EH (cell line): ENCODE measurements at regions not wholly inside any gene's neighbourhood (a gene's known extent, or its start where the extent isn't known, plus 50 kb on each side); places are given as distances from the start of the nearest gene placed in this dataset.
A peak's percentile ranks its signal among the peaks of the same experiment; 100 is the strongest.

Experiments
- DNase-seq: peaks from one replicate; pipeline ENCODE4 v3.0.0-alpha.2; 2015; ENCODE audit warnings: low read depth

DNA sequence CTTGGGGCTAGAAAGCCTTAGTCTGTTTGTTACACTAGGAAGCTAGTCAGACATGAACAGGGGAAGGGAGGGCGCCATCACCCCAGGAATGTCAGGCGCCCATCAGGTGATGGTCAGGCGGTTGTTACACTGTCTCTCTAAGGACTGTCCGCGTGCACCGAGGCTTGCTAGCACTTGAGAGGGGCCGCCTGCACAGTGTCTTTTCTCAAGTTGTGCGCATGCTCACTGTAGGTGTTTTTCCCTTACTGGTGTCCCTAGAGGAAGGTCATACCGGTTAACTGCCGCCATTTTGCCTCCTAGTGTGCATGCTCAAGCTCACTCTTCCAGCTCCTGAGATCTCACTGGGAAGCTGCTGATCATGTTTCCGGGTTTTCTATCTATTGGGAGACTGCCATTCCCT, 855.0 kb upstream of the TMEM132C start:
- DNase-seq, result no peak

DNA sequence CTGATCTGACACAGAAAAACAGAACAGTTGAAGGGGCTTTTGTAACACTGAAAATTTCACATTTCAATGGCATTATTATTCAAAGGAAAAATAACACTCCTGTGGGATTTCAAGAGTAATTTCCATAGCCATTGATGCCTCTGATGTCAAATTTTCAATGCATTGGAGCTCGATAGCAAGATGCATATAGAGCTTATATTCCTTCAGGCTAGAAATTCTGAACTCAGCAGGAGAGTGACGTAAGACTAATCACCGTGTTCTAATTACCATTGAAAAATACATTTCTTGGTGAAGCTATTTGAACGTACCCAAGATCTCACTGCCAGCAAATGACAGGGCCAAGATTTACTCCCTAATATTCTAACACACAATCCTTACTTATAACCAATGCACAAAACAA, 854.1 kb upstream of the TMEM132C start:
- DNase-seq, result no peak

DNA sequence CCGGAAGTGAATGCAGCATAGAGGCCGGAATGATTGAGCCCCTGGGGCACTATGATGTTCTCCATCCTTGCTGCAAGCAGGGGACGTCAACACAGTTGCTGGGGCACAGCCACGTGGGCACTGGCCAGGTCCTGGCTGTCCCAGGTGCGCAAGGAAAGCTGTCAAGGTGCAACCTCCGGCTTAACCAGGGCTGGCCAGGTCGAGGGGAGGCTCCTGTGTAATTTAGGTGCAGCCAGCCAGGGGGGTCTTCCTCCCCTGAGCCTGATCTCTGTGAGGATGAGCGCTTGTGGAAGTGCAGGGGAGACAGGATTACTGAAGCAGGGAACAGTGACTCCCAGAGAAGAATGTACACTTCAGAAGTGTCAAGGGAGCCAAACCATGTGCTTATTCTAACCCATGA, 852.8 kb upstream of the TMEM132C start:
- no peak for DNase-seq

DNA sequence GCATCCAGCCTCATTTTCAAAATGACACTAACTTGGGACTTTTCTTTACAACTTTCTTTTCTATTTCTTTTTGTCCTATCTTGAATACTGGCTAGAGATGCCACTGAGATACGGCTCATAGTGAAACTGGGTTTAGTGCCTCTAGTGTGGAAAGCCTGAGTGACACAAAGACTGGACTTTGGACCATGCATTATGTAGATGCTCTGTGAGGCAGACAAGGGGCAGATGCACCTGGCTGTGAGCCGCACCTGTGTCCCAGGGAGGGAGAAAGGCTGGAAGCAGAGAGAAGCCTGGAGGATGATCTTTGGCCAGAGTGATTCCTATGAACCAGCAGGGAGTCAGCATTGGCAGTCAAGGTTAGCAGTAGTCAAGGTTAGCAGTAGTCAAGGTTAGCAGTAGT, 852.3 kb upstream of the TMEM132C start:
- DNase-seq, result no peak

DNA sequence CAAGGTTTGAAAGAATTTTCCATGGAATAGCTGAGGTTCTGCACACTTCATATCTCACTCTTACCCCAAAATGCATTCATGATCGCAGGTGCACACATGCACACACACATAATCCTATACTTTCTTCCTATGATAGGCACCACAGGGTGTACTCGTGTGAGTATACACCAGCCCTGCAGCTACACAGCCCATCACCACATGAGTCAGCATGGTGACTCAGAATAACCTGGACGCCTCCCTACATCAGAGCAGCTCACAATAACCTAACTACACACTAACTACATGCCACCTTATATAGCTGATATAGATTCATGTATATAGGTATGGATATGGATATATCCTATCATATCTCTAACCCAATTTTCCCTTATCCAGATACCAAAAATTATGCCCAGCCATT, 850.2 kb upstream of the TMEM132C start:
- DNase-seq, result peak; percentile 38

DNA sequence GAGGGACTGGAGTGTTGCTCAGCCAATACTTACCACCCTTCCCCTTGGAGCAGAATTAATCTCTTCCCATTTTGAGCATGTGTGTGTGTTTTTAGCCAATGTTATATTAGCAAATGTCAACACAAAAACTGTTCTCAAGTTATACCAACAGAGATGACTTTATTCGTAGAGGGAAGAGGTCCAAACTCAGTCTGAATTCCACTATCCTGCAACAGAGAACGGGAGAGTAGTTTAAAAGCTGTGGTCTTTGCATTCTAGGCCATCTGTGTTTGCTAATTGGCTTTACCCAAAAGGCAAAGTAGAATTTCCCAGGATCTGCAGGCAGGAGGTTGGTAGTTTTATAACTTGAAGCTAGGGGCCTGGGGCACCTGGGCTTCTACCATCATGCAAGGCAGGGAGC, 847.9 kb upstream of the TMEM132C start:
- no peak for DNase-seq

DNA sequence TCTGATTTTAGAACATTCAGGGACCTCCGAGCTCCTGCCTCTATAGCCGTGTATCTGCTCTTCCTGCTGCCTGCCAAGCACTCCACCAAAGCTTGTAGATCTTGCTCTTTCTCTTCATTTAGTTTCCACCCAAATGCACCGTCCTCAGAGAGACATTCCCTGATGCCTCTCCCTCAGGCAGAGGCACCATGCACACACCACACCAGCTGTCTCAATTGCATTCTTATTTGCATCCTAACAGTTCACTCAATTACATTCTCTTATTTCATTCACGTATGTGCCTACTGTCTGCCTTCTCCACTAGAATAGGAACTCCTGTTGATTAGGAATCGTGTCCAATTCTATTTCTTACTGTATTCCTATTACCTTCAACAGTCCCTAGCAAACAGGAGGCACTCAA, 845.4 kb upstream of the TMEM132C start:
- DNase-seq, result no peak

DNA sequence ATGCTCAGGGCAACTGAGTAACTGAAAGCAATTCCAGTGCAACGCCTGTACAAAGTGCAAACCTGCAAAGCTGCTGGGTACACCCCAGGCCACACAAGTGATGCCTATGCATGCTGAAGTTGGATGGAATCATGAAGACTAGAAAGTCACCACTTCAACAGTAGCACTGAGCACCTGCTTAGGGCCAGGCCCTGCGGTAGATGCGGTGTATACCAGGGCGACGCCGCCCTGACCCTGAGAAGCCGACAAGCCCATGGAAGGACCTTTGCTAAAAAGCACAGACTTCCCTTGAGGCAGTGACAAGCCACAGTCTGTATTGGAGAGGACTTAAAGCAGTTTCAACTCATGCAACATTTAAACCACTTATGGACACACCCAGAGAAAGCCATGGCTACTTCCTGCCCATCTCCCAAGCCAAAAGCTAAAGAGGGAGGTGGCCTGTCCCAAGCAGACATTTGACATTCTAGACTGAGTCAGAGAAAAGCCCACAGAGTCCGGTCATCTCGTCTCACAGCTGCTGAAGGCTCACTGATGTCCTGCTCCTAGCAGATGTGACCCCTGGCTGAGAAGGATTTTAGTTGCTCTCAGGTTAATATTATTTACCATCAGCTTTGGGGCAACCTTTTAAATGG, 843.9 kb upstream of the TMEM132C start:
- no peak for DNase-seq

DNA sequence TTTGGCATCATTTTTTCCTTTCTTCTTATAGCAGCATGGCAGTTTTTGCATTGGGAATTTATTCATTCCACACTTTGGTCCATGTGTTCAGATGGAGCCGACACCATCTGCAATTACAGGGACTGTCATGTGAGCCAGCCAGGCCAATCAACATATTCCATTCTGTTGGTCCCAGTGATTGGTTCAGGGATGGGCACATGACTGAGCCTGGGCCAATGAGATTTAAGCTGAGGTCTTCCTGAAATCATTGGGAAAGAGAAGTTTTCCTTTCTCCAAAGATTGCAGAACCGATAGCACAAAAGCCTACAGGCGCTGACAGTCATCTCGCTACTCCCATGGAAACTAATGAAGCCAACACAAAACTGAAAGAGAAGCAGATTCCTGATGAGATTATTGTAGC, 841.5 kb upstream of the TMEM132C start:
- DNase-seq, result no peak

DNA sequence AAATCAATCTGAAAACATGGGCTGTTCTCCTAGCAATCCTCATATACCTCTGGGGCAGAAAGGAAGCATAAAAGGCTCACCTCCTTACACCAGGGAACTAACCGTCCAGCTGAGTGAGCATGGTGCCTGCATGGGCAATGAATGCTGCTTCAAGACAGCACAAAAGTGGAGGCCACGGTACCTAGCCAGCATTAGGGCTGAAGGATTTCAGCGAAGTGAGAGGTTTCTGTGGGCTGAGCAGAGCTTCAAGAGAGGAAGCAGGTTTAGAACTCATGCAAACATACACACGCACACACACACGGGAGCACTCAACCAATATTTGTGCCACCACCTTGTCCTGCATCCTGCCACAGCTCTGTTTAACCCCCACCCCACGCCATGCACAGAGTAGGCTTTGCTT, 838.5 kb upstream of the TMEM132C start:
- DNase-seq, result no peak

DNA sequence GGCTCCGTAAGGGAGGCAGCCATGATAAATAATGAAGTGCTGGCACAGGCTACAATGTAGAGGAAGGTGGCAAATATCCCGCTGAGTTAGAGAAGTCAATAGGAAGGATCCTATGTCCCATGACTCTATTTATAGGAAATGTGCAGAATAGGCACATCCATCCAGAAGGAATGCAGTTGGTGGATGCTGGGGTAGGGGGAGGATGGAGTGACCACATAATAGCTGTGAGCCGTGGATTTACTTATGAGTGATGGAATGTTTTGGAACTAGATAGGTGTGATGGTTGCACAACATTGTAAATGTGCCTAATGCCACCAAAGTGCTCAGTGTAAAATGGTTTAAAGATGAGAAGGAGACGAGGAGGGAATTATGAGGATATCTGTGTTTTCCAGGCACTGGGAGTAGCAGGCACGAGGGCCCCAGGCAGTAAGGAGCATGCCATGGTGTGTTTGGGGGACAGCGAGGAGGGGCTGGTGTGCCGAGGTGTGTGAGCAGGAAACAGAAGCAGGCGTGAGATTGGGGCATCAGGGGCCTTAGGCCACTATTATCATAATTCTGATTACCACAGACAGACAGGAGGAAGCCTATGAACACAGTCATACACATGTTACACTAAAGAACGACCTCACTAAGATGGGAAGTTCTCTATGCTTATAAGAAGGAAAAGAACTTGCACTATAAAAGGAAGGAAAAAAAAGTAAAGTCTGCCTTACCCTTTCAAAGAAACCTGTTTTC, 837.3 kb upstream of the TMEM132C start:
- DNase-seq, result peak; percentile 30

DNA sequence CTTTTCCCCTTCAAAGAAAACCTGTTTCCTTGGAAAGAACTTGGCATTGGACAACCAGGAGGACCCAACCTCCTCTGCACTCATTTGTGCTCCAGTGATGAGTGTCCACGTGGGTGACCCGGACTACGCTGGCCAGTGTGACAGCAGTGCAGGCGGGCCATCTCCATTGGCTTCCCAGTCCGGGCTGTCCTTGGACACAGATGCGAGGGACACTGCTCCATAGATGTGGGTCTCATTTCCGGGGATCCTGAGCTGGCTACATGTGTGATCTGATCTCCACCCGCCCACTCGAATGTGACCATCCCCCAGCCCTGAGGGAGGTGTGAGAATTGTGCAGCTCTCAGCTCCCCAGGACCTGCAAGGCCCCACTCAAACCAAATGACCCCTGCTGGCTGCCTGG, 836.6 kb upstream of the TMEM132C start:
- DNase-seq, result no peak

DNA sequence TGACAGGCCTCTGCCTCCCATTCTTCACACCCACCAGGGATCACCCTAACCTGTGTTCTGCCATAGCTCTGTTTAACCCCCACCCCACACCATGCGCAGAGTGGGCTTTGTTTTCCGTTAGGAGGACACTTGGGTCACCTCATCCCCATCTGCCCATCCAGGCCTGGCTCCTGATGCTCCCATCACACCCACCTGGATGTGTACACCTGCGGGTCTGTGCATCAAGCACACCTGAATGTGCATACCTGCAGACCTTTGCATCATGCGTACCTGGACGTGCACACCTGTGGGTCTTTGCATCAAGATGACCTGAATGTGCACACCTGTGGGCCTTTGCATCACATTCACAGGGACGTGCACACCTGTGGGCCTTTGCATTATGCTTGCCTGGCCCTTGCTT, 835.8 kb upstream of the TMEM132C start:
- no peak for DNase-seq

DNA sequence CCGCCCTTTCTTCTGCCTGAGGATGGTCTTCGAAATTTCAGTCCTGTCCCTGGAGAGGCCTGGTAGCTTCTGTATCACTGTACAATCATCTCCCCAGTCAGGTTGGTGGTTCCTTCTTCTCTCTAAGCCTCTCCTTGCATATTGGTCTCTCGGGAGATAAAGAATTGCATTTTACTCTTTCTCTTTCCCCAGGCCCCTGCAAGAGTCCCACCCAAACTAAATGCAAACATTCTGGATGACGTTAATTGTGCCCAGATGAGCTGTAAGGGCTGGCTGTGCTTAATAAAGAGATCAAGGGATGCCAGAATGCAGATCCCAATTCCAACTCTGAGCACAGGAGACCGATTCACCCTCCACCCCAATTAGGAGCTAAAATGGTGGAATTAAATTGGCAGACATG, 835.4 kb upstream of the TMEM132C start:
- no peak for DNase-seq

DNA sequence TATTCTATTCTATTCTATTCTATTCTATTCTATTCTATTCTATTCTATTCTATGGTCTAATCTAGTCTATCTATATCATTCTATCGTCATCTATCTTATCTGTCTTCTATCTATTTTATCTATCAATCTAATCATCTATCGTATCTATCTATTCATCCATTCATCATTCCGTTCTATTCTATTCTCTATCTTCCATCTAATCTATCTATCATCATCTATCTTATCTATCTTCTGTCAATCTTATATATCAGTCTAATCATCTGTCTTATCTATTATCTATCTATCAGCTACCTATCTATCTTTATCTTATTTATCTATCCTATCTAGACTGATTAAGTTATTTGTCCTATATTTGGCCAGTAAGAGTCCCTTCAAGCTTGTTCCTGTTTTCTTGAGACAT, 831.5 kb upstream of the TMEM132C start:
- DNase-seq, result no peak

DNA sequence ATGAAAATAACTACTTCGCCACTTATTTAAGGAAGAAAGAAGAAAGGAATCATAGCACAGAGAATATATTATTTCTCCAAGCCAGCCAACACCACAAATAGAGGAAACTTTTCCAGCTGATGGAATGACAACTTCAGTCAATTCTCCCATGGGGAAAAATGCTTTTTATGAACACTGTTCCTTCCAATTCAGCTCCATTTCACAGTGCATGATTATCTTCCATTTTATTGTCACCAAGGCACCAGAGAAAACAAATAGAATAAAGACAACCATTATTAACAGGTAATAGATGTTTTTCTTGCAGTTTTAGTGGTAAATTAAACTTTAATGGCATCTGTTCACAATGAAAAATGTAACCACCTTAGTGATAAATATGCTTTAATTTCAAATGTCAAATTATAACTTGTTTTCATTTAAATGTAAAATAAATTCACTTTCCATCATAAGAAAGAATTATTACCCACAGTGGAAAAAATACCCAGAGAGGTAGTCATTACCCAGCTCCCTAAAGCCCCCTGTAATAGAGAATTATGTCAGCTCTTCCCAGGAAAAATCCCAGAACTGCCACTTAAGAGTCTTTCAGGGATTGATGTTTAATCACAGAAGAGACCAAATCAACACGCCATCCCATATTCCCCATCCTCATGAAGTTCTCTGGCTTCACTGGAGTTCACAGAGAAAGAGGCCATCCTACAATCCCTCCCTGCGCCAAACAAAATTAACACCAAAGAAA, 828.3 kb upstream of the TMEM132C start:
- no peak for DNase-seq

DNA sequence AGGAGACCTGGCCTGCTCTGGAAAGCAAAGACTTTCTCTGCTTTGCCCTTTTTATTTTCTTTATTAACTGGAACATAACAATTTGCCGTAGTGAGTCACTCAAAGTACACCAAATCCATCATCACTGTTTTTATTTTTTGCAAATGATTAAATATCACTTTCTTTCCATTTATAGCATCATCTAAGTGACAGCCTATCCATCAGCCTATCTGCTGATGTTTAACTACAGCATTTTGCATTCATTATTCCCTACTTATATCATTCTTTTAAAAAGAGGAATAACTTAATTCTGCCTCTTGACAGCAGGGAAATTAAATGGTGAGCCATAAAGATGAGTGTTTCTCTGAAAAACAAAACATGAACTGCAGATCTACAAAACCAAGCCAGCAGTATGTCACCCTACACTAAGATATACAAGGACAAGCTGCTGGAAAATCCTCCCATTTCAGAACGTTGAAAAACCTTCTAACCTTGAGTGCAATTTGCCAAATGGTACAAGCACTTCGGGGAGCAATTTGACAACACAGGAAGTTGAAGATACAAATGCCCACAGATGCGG, 821.3 kb upstream of the TMEM132C start:
- DNase-seq, result peak; percentile 31

DNA sequence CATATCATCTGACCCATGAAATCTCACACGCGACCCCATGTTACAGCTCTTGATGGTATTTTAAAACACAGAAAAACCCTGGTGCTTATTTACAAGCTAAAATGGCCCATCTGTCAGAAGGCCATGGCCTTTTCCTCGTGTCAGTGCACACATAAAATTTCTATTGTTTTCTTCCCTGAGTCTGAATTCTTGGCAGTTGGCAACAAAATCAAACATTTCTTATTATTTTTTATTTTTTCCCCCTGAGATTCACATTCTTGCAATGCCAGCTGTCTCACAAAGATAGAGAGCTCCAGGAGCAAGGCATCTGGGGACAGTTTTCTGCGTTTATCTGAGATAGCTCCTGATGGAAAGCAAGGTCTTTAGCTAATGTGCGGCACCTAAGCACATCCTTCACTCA, 818.1 kb upstream of the TMEM132C start:
- DNase-seq, result no peak

DNA sequence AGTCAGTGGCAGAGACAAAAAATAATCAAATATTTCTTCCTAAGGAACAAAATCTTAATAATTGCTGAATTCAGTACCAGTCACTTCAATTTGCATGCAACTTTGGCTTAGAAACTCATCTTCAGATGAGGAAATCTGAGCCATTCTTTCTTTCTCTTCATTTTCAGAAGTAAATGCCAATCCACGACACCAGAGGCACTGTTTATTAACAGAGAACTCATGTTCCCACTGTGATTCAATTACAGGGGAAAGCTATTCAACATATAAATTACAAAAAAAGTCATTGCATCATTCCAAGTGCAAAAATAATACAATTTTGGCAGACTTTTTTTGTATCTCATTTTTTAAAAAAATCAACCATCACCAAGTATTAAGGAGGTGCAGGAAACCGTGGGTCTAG, 816.1 kb upstream of the TMEM132C start:
- DNase-seq, result no peak

DNA sequence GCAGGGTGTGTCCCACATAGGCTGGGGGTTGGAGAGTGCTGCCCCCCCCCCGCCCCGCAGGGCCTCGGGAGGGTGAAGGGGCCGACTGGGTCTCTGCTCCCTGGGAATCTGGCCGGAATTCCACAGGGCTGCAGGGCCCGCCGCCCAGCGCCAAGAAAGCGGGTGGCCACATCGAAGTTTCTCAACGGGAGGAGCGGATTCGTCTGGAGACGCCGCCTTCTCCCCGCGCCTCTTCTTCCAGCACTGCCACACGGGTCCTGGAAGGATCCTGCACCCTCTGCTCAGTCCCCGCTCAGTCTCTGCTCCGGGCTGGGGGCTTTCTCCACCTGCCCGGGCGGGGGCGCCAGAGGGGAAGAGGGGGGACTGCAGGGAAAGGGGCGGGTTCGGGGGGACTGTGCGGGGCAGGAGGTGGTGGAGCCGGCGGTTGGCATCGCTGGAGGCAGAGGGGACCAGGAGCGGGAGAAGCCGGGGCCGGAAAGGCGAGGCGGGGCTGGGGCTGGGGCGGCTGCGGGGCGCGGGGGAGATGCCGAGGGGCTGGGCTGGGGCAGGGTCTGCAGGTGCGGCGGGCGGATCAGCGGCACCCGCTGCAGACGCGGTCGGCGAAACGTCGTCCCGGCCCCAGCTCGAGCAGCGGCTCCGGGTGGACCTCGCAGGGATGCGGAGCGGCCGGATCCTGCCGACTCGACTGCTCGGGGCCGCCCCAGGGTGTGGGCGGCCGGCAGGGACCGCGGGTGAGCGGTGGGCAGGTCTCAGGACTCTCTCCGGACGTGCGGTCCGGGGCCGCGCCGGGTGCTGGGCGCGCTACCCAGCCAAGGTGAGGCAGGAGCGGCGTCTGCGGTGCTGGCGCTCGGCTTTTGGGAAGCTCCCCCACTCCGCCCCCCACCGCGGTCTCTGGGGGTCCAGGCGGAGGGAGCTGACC, 811.4 kb upstream of the TMEM132C start:
- peak; percentile 17 for DNase-seq

DNA sequence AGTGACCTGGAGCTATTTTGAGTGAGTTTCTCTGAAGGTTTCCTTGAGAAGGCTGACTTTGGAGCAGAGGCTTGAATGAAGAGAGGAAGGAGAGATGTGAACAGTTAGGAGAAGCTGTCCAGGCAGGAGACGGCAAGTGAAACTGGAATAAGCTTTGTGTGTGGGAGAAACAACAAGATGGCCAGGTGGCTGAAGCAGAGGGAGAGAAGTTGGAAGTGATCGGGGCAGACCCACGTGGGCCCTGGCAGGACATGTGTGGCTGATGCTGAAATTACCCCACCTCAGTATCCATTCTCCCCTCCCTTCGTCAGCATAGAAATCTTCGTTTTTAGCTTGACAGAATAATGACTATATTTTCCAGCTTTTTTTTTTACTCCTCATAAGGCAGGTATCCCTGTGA, 809.2 kb upstream of the TMEM132C start:
- DNase-seq, result no peak

DNA sequence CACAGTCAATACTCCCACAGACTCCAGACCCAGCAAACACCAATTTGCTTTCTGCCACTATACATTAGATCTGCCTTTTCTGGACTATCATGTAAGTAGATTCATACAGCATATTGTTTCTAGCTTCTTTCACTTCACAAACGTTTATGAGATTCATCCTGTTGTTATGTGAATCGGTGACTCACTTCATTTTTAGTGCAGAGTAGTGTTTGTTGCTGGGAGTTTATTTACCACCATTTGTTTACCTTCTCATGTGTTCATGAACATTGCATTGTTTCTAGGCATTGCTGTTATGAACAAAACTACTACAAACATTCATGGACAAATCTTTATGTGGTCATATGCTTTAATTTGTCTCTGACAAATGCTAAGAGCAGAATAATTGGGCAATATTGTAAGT, 807.8 kb upstream of the TMEM132C start:
- no peak for DNase-seq
